ENCODE measurements at regions not wholly inside any gene's neighbourhood (a gene's known extent, or its start where the extent isn't known, plus 50 kb on each side); places are given as distances from the start of the nearest gene placed in this dataset.

DNA sequence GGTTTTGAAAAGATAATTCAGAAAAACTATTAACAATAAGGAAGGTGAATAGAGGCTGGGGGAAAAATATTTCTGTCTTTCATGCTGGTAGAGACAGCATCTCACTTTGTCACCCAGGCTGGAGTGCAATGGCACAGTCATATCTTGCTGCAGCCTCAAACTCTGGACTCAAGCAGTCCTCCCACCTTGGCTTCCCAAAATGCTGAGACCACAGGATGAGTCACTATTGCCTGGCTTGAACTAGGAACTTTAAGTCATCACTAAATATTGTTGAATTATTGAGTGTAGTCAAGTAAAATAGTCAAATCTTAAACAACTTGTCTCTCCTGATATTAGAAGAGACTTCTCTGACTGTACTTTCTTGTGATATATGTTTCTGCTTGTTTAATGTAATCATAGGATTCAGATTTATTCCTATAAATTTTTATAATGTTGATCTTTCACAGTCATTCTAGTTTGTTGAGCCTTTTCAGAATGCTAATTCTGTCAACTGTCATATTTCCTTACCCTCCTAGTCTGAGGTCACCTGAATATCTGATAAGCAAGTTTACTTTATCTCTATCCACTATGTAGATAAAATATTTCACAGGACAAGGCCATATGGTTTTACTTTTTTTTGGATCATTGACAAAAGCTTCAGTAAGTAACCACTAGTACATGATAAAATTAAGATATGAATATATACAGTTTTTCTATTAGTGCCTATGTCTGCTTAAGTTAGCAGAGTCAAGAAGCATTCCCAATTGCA is 1696.5 kb downstream of the MAT2B start:
- no peaks in the 10 kb centered on the region for H4K20me1 ChIP-seq (ENCODE audit: control insufficient read depth, extremely low read depth, insufficient read depth, low read length)
- H3K27me3 ChIP-seq (ENCODE audit: control insufficient read depth, extremely low read depth, insufficient read depth, low read length) = no peaks in the 10 kb centered on the region
- TF ChIP-seq, protein P1, sequence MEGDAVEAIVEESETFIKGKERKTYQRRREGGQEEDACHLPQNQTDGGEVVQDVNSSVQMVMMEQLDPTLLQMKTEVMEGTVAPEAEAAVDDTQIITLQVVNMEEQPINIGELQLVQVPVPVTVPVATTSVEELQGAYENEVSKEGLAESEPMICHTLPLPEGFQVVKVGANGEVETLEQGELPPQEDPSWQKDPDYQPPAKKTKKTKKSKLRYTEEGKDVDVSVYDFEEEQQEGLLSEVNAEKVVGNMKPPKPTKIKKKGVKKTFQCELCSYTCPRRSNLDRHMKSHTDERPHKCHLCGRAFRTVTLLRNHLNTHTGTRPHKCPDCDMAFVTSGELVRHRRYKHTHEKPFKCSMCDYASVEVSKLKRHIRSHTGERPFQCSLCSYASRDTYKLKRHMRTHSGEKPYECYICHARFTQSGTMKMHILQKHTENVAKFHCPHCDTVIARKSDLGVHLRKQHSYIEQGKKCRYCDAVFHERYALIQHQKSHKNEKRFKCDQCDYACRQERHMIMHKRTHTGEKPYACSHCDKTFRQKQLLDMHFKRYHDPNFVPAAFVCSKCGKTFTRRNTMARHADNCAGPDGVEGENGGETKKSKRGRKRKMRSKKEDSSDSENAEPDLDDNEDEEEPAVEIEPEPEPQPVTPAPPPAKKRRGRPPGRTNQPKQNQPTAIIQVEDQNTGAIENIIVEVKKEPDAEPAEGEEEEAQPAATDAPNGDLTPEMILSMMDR (optimal IDR thresholded peaks at IDR 0.05 in 1 of 3, IDR thresholded peaks at IDR 0.05 in 1 of 3, conservative IDR thresholded peaks at IDR 0.05 in 1 of 3; ENCODE audit: extremely low read depth in 1 of 3, insufficient read depth in 2 of 3, low read length in 3 of 3) = no peak
- no peak for TF ChIP-seq EZH2 (IDR thresholded peaks at IDR 0.05; ENCODE audit: low read length)
- H3K27ac ChIP-seq (ENCODE audit: control insufficient read depth, insufficient read depth, low read length) = no peak overlapping the region
- FAIRE-seq (no peak), DNase-seq (ENCODE audit: low read depth, low spot score) (no peak)
- no peak overlapping the region for H3K9ac ChIP-seq (ENCODE audit: control insufficient read depth, extremely low read depth, insufficient read depth, low read length)
- no peak overlapping the region for H2AFZ ChIP-seq (ENCODE audit: control insufficient read depth, low read length)
- no peaks in the 10 kb centered on the region for H3K36me3 ChIP-seq (ENCODE audit: control insufficient read depth in 2 of 2, extremely low read depth in 1 of 2, insufficient read depth in 2 of 2, low read length in 2 of 2)
- H3K4me1 ChIP-seq (ENCODE audit: control insufficient read depth, extremely low read depth, insufficient read depth, low read length) = no peaks in the 10 kb centered on the region
- dilution Hi-C loops (cut with MboI; ENCODE audit: extremely low pct_ligation_motif_present, low sequenced_read_pairs) = no loop called here
- H3K79me2 ChIP-seq (ENCODE audit: control insufficient read depth, insufficient read depth, low read length) = no peaks in the 10 kb centered on the region
- no peaks in the 10 kb centered on the region for H3K9me1 ChIP-seq (ENCODE audit: control insufficient read depth, extremely low read depth, insufficient read depth, low read length)
- H3K4me2 ChIP-seq (ENCODE audit: control insufficient read depth, extremely low read depth, insufficient read depth, low read depth, low read length) = no peak overlapping the region
- no peak overlapping the region for H3K4me3 ChIP-seq (ENCODE audit: control insufficient read depth in 2 of 3, extremely low read depth in 1 of 3, insufficient read depth in 2 of 3, low read depth in 1 of 3, low read length in 3 of 3)
- H3K9me3 ChIP-seq (ENCODE audit: control insufficient read depth, low read depth, low read length) = no peaks in the 10 kb centered on the region

DNA sequence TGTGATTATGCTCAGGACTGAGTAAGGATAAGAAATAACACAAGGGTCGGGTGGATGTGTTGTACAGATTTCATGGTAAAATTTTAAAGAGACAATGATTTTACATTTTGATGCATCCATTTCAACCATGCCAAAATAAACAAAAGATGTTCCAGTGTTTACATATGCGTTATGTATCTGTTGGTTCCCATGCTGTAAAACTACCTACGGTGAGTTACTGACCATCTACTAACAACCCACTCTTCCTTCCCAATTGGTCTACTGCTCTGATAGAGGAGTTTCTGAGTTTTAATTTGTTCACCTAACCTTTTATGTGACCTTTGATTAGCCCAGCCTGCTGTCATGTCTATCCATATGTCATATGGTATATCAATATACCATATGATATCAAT is 1697.1 kb downstream of the MAT2B start:
- FAIRE-seq = no peak
- Histone ChIP-seq H3K79me2 (ENCODE audit: control insufficient read depth, insufficient read depth, low read length) (no peaks in the 10 kb centered on the region), H3K4me2 (ENCODE audit: control insufficient read depth, extremely low read depth, insufficient read depth, low read depth, low read length) (no peak overlapping the region), H3K36me3 (ENCODE audit: control insufficient read depth in 2 of 2, extremely low read depth in 1 of 2, insufficient read depth in 2 of 2, low read length in 2 of 2) (no peaks in the 10 kb centered on the region), H3K27me3 (ENCODE audit: control insufficient read depth, extremely low read depth, insufficient read depth, low read length) (no peaks in the 10 kb centered on the region), H3K4me1 (ENCODE audit: control insufficient read depth, extremely low read depth, insufficient read depth, low read length) (no peaks in the 10 kb centered on the region), H3K27ac (ENCODE audit: control insufficient read depth, insufficient read depth, low read length) (no peak overlapping the region), H4K20me1 (ENCODE audit: control insufficient read depth, extremely low read depth, insufficient read depth, low read length) (no peaks in the 10 kb centered on the region), H3K9me3 (ENCODE audit: control insufficient read depth, low read depth, low read length) (no peaks in the 10 kb centered on the region), H3K4me3 (ENCODE audit: control insufficient read depth in 2 of 3, extremely low read depth in 1 of 3, insufficient read depth in 2 of 3, low read depth in 1 of 3, low read length in 3 of 3) (no peak overlapping the region), H3K9ac (ENCODE audit: control insufficient read depth, extremely low read depth, insufficient read depth, low read length) (no peak overlapping the region), H3K9me1 (ENCODE audit: control insufficient read depth, extremely low read depth, insufficient read depth, low read length) (no peaks in the 10 kb centered on the region), H2AFZ (ENCODE audit: control insufficient read depth, low read length) (no peak overlapping the region)
- no peak for DNase-seq (ENCODE audit: low read depth, low spot score)
- dilution Hi-C loops (cut with MboI; ENCODE audit: extremely low pct_ligation_motif_present, low sequenced_read_pairs) = no loop called here
- TF ChIP-seq, protein P1 (optimal IDR thresholded peaks at IDR 0.05 in 1 of 3, IDR thresholded peaks at IDR 0.05 in 1 of 3, conservative IDR thresholded peaks at IDR 0.05 in 1 of 3; ENCODE audit: extremely low read depth in 1 of 3, insufficient read depth in 2 of 3, low read length in 3 of 3) = no peak
- no peak for TF ChIP-seq EZH2 (IDR thresholded peaks at IDR 0.05; ENCODE audit: low read length)

Measured in keratinocyte (primary cell).